ENCODE measurements at regions not wholly inside any gene's neighbourhood (a gene's known extent, or its start where the extent isn't known, plus 50 kb on each side); places are given as distances from the start of the nearest gene placed in this dataset.

GRCh38 chr3:55198554-55198953 is 270.7 kb upstream of the LRTM1 start:
- H3K4me3 ChIP-seq (replicated peaks; ENCODE audit: low read depth, low read length), result no peak overlapping the region
- peak; percentile 87 for DNase-seq (ENCODE audit: low read depth)
- TF ChIP-seq, protein P1, sequence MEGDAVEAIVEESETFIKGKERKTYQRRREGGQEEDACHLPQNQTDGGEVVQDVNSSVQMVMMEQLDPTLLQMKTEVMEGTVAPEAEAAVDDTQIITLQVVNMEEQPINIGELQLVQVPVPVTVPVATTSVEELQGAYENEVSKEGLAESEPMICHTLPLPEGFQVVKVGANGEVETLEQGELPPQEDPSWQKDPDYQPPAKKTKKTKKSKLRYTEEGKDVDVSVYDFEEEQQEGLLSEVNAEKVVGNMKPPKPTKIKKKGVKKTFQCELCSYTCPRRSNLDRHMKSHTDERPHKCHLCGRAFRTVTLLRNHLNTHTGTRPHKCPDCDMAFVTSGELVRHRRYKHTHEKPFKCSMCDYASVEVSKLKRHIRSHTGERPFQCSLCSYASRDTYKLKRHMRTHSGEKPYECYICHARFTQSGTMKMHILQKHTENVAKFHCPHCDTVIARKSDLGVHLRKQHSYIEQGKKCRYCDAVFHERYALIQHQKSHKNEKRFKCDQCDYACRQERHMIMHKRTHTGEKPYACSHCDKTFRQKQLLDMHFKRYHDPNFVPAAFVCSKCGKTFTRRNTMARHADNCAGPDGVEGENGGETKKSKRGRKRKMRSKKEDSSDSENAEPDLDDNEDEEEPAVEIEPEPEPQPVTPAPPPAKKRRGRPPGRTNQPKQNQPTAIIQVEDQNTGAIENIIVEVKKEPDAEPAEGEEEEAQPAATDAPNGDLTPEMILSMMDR (IDR thresholded peaks at IDR 0.05; ENCODE audit: low read length, missing control alignments), result no peak

DNA sequence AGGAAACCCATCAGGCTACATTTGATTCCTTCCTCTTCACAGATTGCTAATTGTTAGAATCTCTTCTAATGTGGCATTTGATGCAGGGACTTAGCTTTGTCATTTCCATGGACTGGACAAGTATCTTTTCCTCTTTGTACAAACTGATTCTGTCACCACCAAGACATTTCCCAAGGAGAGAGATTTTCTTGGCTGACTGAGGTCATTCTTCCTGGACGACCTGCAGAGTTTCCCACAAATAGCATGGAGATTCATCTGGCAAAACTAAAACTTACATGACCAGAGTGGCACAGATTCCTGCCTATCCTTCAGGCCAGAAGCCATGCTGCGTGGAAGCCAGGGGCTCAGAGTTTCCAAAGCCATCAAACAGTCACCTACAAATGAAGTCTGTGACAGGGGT is 269.2 kb upstream of the LRTM1 start:
- no peak for DNase-seq (ENCODE audit: low read depth)
- TF ChIP-seq, protein P1 (IDR thresholded peaks at IDR 0.05; ENCODE audit: low read length, missing control alignments), result no peak
- H3K4me3 ChIP-seq (replicated peaks; ENCODE audit: low read depth, low read length), result no peak overlapping the region

- DNase-seq (ENCODE audit: low read depth), result no peak
- H3K4me3 ChIP-seq (replicated peaks; ENCODE audit: low read depth, low read length), result no peak overlapping the region
- TF ChIP-seq, protein P1 (IDR thresholded peaks at IDR 0.05; ENCODE audit: low read length, missing control alignments), result no peak
Observed at GRCh38 chr3:55196495-55196894, 268.6 kb upstream of the LRTM1 start.

DNA sequence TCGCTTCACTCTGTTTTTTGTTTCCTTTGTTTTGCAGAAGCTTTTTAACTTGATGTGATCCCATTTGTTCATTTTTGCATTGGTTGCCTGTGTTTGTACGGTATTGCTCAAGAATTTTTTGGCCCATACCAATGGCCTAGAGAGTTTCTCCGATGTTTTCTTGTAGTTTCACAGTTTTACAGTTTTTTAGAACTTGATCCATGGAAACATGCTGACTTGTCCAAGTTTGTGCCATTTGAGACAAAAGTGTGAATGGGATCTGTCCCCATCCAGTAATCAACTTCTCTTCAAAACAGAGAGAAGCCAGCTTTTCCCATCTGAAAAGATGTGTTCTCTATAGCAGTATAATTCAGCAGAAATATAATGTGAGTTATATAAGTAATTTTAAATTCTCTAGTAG is 266.5 kb upstream of the LRTM1 start:
- no peak for DNase-seq (ENCODE audit: low read depth)

DNA sequence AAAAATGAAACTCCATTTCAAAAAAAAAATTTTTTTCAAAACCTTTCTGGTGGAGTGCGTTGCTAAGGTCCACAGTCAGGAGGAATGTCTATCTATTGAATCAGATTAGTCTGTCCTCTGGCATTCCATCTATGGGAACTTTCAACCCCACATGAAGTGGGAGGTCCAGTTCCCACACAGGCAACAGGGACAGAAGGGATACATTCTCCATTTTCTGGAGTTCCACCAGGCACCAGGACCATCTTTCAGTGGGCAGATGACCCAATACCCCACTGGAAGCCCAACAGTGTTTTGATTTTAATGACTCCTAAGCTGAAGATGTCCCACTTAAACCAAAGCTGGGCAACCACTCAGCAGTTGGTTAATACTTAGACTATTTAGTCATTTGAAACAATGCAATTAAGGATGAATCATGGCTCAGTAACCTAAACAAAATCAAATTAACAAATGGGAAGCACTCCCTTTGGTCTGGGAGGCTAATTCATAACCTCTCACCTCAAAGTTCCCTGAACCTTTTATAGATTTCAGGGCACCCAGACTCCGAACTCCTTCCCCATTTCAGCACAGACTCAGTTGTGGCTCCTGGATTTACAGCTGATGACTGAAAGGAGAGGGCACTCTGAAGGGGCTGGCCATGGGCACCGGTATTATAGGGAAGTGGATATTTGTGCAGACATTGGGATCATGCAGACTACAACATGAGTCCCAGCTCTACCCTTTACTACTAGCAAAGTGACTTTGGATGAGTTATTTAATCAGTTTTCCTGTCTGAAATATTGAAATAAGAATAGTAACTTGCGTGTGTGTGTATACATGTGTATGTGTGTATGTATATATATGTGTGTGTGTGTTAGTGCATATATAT is 264.3 kb upstream of the LRTM1 start:
- no peak overlapping the region for H3K4me3 ChIP-seq (replicated peaks; ENCODE audit: low read depth, low read length)
- TF ChIP-seq, protein P1 (IDR thresholded peaks at IDR 0.05; ENCODE audit: low read length, missing control alignments), result no peak
- DNase-seq (ENCODE audit: low read depth), result peak; percentile 83

More for the DNA sequence above, 266.5 kb upstream of the LRTM1 start:
- no peak overlapping the region for H3K4me3 ChIP-seq (replicated peaks; ENCODE audit: low read depth, low read length)
- TF ChIP-seq, protein P1 (IDR thresholded peaks at IDR 0.05; ENCODE audit: low read length, missing control alignments), result no peak

DNA sequence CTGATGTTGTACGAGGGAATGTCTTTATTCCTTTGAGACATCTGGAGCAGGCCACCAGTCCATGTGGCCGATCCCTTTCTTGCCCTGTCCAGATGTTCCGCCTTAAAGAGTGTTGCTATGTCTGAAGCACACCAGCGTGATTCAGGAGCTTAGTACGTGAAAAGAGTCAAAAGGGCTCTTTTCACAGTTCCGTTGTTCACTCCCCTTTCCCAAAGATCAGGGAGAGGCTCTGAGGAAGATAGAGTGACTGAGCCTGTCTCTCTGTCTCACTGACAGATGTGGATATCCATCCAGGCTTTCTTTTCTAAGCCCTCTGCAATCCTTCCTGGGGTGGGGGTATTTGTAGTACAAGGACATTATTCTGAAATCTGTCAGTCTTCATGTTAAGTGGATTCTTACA is 262.5 kb upstream of the LRTM1 start:
- DNase-seq (ENCODE audit: low read depth), result peak; percentile 70
- TF ChIP-seq, protein P1 (IDR thresholded peaks at IDR 0.05; ENCODE audit: low read length, missing control alignments), result no peak
- H3K4me3 ChIP-seq (replicated peaks; ENCODE audit: low read depth, low read length), result no peak overlapping the region

GRCh38 chr3:55189359-55189801 is 261.5 kb upstream of the LRTM1 start:
- TF ChIP-seq, protein P1 (IDR thresholded peaks at IDR 0.05; ENCODE audit: low read length, missing control alignments), result no peak
- H3K4me3 ChIP-seq (replicated peaks; ENCODE audit: low read depth, low read length), result no peak overlapping the region
- DNase-seq (ENCODE audit: low read depth), result peak; percentile 92
